ENCODE measurements at regions not wholly inside any gene's neighbourhood (a gene's known extent, or its start where the extent isn't known, plus 50 kb on each side); places are given as distances from the start of the nearest gene placed in this dataset.

- TF ChIP-seq GATA3 (IDR thresholded peaks at IDR 0.05; ENCODE audit: low read depth, low read length) (no peak), GATA2 (IDR thresholded peaks at IDR 0.05; ENCODE audit: low read depth, low read length) (no peak)
Observed at GRCh38 chr2:136628490-136628889, 136.9 kb upstream of the THSD7B start.

Measured in SH-SY5Y (cell line).